ENCODE measurements at regions not wholly inside any gene's neighbourhood (a gene's known extent, or its start where the extent isn't known, plus 50 kb on each side); places are given as distances from the start of the nearest gene placed in this dataset.

- 39 to 48% methylated on average over 3 of the region's 3 CpGs for WGBS, 2 donors
- DNase-seq, result no peak
- TF ChIP-seq, protein P1, sequence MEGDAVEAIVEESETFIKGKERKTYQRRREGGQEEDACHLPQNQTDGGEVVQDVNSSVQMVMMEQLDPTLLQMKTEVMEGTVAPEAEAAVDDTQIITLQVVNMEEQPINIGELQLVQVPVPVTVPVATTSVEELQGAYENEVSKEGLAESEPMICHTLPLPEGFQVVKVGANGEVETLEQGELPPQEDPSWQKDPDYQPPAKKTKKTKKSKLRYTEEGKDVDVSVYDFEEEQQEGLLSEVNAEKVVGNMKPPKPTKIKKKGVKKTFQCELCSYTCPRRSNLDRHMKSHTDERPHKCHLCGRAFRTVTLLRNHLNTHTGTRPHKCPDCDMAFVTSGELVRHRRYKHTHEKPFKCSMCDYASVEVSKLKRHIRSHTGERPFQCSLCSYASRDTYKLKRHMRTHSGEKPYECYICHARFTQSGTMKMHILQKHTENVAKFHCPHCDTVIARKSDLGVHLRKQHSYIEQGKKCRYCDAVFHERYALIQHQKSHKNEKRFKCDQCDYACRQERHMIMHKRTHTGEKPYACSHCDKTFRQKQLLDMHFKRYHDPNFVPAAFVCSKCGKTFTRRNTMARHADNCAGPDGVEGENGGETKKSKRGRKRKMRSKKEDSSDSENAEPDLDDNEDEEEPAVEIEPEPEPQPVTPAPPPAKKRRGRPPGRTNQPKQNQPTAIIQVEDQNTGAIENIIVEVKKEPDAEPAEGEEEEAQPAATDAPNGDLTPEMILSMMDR (IDR thresholded peaks at IDR 0.05), result no peak
- Histone ChIP-seq H3K9me3 (no peaks in the 10 kb centered on the region), H3K4me3 (no peak overlapping the region), H3K4me1 (no peaks in the 10 kb centered on the region), H3K36me3 (no peaks in the 10 kb centered on the region), H3K27me3 (peaks cover 0 to 4% (median 0%) of the 10 kb centered on the region in 7 donors), H3K27ac (no peak overlapping the region)
- ATAC-seq, result no peak
- intact Hi-C loops (cut with DNase I), result no loop called here
Measured at GRCh38 chr9:82732928-82733327, 330.0 kb downstream of the RASEF start.

DNA sequence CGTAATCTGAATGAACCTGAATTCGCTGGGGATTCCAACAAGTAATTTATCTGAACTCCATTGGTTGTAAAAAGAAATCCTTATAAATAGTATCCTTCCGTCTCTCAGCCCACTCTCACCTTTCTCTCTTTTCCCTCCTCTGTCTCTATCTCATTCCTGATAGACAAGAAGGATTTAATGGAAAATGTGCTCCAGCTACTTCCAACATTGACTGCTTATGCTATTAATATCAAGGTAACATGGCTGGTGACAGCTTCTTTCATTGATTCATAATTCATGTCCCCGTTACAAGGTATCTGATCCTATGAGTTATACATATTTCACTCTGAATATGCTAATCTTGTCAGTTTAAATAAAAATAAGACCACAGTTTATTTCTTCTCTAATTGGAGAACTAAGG is 326.8 kb downstream of the RASEF start:
- DNase-seq (no peak), ATAC-seq (no peak)
- H3K27me3 ChIP-seq, result peaks cover 0 to 4% (median 0%) of the 10 kb centered on the region in 7 donors
- TF ChIP-seq, protein P1 (IDR thresholded peaks at IDR 0.05), result no peak
- intact Hi-C loops (cut with DNase I), result no loop called here
- no peaks in the 10 kb centered on the region for H3K36me3 ChIP-seq
- 75 to 81% methylated on average over 4 of the region's 4 CpGs for WGBS, 2 donors
- no peak overlapping the region for H3K27ac ChIP-seq
- no peaks in the 10 kb centered on the region for H3K9me3 ChIP-seq
- no peaks in the 10 kb centered on the region for H3K4me1 ChIP-seq
- no peak overlapping the region for H3K4me3 ChIP-seq

DNA sequence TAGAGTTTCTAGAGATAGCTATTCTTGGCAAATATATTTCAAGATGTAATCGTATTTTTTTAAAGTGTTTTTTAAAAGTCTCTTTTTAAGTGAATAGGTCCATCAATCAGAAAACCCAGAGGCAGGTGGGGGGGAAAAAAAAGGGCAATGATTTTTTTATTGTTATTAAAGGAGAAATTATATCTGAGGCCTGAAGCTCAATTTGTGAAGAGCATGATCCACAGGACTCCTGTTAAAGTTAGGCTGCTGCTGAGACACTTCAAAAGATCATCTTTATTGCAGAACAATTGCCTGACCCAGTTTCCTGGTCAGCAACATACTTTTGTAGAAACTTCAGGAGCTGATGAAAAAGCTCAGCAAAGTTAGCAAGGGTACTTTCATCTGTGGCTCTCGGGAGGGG is 326.2 kb downstream of the RASEF start:
- intact Hi-C loops (cut with DNase I), result no loop called here
- Histone ChIP-seq H3K36me3 (no peaks in the 10 kb centered on the region), H3K27me3 (peaks cover 0 to 4% (median 0%) of the 10 kb centered on the region in 7 donors), H3K9me3 (no peaks in the 10 kb centered on the region), H3K4me3 (no peak overlapping the region), H3K27ac (no peak overlapping the region), H3K4me1 (no peaks in the 10 kb centered on the region)
- DNase-seq (no peak), ATAC-seq (no peak)
- WGBS, 2 donors, result 85 to 86% methylated on average over 2 of the region's 2 CpGs
- TF ChIP-seq, protein P1 (IDR thresholded peaks at IDR 0.05), result no peak

- WGBS, 2 donors, result 62 to 70% methylated on average over 2 of the region's 2 CpGs
- no peak for ATAC-seq
- TF ChIP-seq, protein P1 (IDR thresholded peaks at IDR 0.05), result no peak
- no peaks in the 10 kb centered on the region for H3K27me3 ChIP-seq
- no peak for DNase-seq
- H3K4me1 ChIP-seq, result no peaks in the 10 kb centered on the region
- no peaks in the 10 kb centered on the region for H3K36me3 ChIP-seq
- H3K27ac ChIP-seq, result no peak overlapping the region
- intact Hi-C loops (cut with DNase I), result no loop called here
- no peaks in the 10 kb centered on the region for H3K9me3 ChIP-seq
- no peak overlapping the region for H3K4me3 ChIP-seq
Measured at GRCh38 chr9:82745919-82746318, 317.0 kb downstream of the RASEF start.

Measured in heart right ventricle (tissue), 16 donors.